Upper lobe of left lung (tissue), 4 donors: ENCODE measurements at regions not wholly inside any gene's neighbourhood (a gene's known extent, or its start where the extent isn't known, plus 50 kb on each side); places are given as distances from the start of the nearest gene placed in this dataset.
A peak's percentile ranks its signal among the peaks of the same experiment; 100 is the strongest.

Experiments
- POLR2A ChIP-seq, 4 donors: fragments of 450-650 bp; IDR thresholded peaks; one replicate each; pipeline ENCODE4 v1.5.1; 2016 to 2017; ENCODE audit warnings: antibody characterized with exemption in 4 of 4, mild to moderate bottlenecking in 2 of 4
- POLR2AphosphoS5 ChIP-seq, 2 donors: sonication (generic); formaldehyde crosslinking; IDR thresholded peaks; one replicate each; pipeline ENCODE4 v1.5.1; 2017; ENCODE audit warnings: antibody characterized with exemption in 2 of 2
- TF ChIP-seq, protein P1 (sequence below), 6 experiments: fragments of 450-650 bp in 4 of 6; fragments of 200-600 bp in 2 of 6; sonication (generic) in 2 of 6; IDR thresholded peaks; one replicate each; pipeline ENCODE4 v1.5.1; 2016 to 2019; ENCODE audit warnings: antibody characterized with exemption in 6 of 6

DNA sequence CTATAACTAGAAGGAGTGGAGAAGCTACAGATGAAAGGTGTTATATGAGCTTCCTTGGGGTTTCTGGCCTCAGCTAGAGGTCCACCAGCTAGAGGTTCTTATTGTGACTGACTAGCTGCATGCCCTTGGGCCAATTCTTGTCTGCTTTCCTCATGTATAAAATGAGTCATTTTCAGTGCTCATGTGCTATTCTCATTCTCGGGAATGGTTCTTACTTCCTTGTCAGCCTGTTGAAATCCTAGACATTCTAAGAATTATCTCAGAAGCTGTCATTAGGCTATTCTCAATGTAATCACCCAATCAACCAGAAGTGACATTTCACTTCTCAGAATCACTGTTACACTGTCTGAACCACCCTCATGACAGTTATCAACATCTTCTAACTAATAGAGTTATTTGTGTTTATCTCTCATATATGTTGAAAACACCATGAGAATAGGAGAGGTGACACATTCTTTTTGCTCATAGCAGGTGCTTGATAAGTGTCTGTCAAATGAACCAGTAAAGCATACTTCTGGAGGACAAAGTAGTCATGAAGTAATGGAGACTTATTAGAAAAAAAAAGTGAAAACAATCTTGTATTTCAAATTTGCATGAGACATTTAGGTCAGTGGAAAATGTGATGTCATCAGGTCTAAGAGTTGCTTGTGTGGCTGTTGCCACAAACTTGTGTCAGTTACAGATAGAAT, 122.8 kb upstream of the IVNS1ABP start:
- TF ChIP-seq POLR2A (IDR thresholded peaks at IDR 0.05) (peak in 1 of 4 donors; percentile 51), POLR2AphosphoS5 (IDR thresholded peaks at IDR 0.05) (peak in 1 of 2 donors; percentile 52)
- TF ChIP-seq, protein P1, sequence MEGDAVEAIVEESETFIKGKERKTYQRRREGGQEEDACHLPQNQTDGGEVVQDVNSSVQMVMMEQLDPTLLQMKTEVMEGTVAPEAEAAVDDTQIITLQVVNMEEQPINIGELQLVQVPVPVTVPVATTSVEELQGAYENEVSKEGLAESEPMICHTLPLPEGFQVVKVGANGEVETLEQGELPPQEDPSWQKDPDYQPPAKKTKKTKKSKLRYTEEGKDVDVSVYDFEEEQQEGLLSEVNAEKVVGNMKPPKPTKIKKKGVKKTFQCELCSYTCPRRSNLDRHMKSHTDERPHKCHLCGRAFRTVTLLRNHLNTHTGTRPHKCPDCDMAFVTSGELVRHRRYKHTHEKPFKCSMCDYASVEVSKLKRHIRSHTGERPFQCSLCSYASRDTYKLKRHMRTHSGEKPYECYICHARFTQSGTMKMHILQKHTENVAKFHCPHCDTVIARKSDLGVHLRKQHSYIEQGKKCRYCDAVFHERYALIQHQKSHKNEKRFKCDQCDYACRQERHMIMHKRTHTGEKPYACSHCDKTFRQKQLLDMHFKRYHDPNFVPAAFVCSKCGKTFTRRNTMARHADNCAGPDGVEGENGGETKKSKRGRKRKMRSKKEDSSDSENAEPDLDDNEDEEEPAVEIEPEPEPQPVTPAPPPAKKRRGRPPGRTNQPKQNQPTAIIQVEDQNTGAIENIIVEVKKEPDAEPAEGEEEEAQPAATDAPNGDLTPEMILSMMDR (IDR thresholded peaks at IDR 0.05) = no peak
